ENCODE measurements at regions not wholly inside any gene's neighbourhood (a gene's known extent, or its start where the extent isn't known, plus 50 kb on each side); places are given as distances from the start of the nearest gene placed in this dataset.

DNA sequence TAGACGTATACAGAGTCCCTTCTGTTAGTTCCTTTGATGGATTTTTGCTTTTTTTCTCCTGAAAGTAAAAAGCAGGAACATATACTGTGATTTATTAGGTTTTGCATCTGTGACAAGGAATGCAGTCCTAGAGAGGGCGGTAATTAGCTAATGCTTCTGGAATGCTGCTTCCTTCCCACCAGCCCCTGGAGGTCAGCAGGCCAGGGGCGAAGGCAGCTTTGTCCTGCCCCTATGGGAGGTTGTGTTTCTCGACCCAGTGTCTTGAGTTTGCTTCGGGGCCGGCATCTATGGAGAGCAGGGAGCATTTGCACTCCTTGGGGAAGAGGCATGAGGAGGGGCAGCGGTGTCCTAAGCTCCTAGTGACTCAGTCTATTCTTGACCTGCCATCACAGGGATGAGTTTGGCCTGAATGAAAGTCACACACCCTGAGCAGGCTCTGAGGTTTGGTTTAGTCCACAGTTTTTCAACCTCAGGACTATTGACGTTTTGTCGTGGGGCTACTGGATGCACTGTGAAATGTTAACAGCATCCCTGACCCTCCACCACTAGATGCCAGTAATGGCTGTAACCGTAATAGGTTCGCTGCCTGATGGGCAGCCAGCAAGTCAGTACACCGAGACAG is 85.0 kb upstream of the KCNJ15 start:
- no peak for TF ChIP-seq CTCF (IDR thresholded peaks at IDR 0.05; ENCODE audit: low read length)
- TF ChIP-seq EZH2 (optimal IDR thresholded peaks at IDR 0.05; ENCODE audit: low read depth, low read length): no peak
- no peak for TF ChIP-seq EZH2phosphoT487 (IDR thresholded peaks at IDR 0.05; ENCODE audit: low read length)
- Histone ChIP-seq H3K79me2 (ENCODE audit: low read length) (no peaks in the 10 kb centered on the region), H3K4me3 (ENCODE audit: low read length) (no peak overlapping the region), H3K27ac (ENCODE audit: low read length) (no peak overlapping the region), H3K36me3 (replicated peaks; ENCODE audit: insufficient read depth, low read length) (no peaks in the 10 kb centered on the region), H3K9me2 (replicated peaks; ENCODE audit: insufficient read depth, low read length) (no peaks in the 10 kb centered on the region), H3K9ac (ENCODE audit: low read length) (no peak overlapping the region), H3K4me1 (ENCODE audit: low read length) (no peaks in the 10 kb centered on the region), H3F3A (ENCODE audit: insufficient read depth, low read length) (no peaks in the 10 kb centered on the region), H2AFZ (ENCODE audit: low read length) (no peak overlapping the region), H3K27me3 (replicated peaks; ENCODE audit: insufficient read depth, low read length) (no peaks in the 10 kb centered on the region), H3K9me3 (replicated peaks; ENCODE audit: insufficient read depth, low read length) (no peaks in the 10 kb centered on the region), H3K4me2 (ENCODE audit: low read depth, low read length) (no peak overlapping the region), H4K20me1 (ENCODE audit: insufficient read depth, low read length) (no peaks in the 10 kb centered on the region)
- no peak for DNase-seq

DNA sequence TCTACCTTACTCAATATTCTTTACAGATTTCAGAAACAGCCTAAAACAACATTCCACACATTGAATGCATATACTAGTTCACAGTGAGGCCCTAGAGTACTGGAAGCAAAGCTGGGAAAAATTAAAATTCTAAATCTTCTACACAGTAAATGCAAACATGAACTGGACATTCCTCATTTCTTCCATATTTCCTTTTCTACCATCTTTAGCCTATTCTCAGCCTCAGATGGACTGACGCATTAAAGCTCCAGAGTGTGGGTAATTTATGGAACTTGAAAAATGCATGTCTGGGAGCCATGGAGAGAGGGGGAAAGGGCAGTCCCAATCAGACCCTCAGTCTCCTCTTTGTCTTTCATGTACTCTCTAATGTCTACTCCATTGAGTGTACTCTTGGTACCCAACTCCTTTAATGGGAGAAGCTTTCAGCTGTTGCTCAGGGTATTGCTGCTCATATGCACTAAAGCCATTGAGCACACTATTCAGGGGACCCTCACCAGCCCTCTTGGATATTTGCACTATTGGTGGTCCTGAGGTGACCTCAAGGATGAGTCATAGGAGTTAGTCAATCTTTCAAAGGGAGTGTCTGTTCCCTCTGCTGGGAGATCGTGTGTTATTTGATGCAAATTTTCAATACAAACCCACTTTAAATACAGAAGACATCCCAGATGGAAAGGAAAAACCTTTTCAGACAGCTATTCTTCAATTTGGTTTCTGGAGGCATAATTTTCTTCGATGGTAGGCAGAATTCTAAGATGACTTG is 83.3 kb upstream of the KCNJ15 start:
- TF ChIP-seq CTCF (IDR thresholded peaks at IDR 0.05; ENCODE audit: low read length) (no peak), EZH2phosphoT487 (IDR thresholded peaks at IDR 0.05; ENCODE audit: low read length) (no peak), EZH2 (optimal IDR thresholded peaks at IDR 0.05; ENCODE audit: low read depth, low read length) (no peak)
- H3K27ac ChIP-seq (ENCODE audit: low read length): no peak overlapping the region

DNA sequence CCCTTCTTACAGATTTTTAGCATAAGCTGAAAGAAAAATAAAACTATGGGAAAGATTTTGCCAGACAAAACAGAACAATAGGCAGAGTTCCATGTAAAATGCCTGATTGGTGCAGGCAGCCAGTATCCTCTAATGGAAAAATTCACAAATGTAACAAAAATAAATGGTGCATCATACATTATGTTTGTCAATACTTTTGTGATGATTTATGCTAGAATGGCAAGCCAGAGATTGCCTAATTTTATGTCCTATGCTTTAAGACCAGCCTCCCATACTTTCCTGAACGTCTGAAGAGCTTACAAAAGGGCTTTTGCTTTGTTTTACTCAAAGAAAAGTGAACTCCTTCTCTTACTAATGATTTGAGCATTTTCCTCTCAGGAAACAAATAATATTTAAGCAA is 81.5 kb upstream of the KCNJ15 start:
- Histone ChIP-seq H3F3A (ENCODE audit: insufficient read depth, low read length) (no peaks in the 10 kb centered on the region), H3K9me2 (replicated peaks; ENCODE audit: insufficient read depth, low read length) (no peaks in the 10 kb centered on the region), H3K9me3 (replicated peaks; ENCODE audit: insufficient read depth, low read length) (no peaks in the 10 kb centered on the region), H3K9ac (ENCODE audit: low read length) (no peak overlapping the region), H3K4me1 (ENCODE audit: low read length) (no peaks in the 10 kb centered on the region), H3K4me2 (ENCODE audit: low read depth, low read length) (no peak overlapping the region), H3K27ac (ENCODE audit: low read length) (no peak overlapping the region), H2AFZ (ENCODE audit: low read length) (no peak overlapping the region), H3K4me3 (ENCODE audit: low read length) (no peak overlapping the region), H3K79me2 (ENCODE audit: low read length) (no peaks in the 10 kb centered on the region), H4K20me1 (ENCODE audit: insufficient read depth, low read length) (no peaks in the 10 kb centered on the region), H3K36me3 (replicated peaks; ENCODE audit: insufficient read depth, low read length) (no peaks in the 10 kb centered on the region), H3K27me3 (replicated peaks; ENCODE audit: insufficient read depth, low read length) (no peaks in the 10 kb centered on the region)
- TF ChIP-seq EZH2phosphoT487 (IDR thresholded peaks at IDR 0.05; ENCODE audit: low read length) (no peak), EZH2 (optimal IDR thresholded peaks at IDR 0.05; ENCODE audit: low read depth, low read length) (no peak), CTCF (IDR thresholded peaks at IDR 0.05; ENCODE audit: low read length) (no peak)
- DNase-seq: no peak

More for the DNA sequence above, 83.3 kb upstream of the KCNJ15 start:
- Histone ChIP-seq H2AFZ (ENCODE audit: low read length) (no peak overlapping the region), H3K4me1 (ENCODE audit: low read length) (no peaks in the 10 kb centered on the region), H3K4me3 (ENCODE audit: low read length) (no peak overlapping the region), H3K4me2 (ENCODE audit: low read depth, low read length) (no peak overlapping the region), H3K79me2 (ENCODE audit: low read length) (no peaks in the 10 kb centered on the region), H3K36me3 (replicated peaks; ENCODE audit: insufficient read depth, low read length) (no peaks in the 10 kb centered on the region), H3K9me2 (replicated peaks; ENCODE audit: insufficient read depth, low read length) (no peaks in the 10 kb centered on the region), H3K9ac (ENCODE audit: low read length) (no peak overlapping the region), H3K27me3 (replicated peaks; ENCODE audit: insufficient read depth, low read length) (no peaks in the 10 kb centered on the region), H3F3A (ENCODE audit: insufficient read depth, low read length) (no peaks in the 10 kb centered on the region), H3K9me3 (replicated peaks; ENCODE audit: insufficient read depth, low read length) (no peaks in the 10 kb centered on the region), H4K20me1 (ENCODE audit: insufficient read depth, low read length) (no peaks in the 10 kb centered on the region)
- no peak for DNase-seq
